ENCODE measurements at regions not wholly inside any gene's neighbourhood (a gene's known extent, or its start where the extent isn't known, plus 50 kb on each side); places are given as distances from the start of the nearest gene placed in this dataset.

GRCh38 chr20:37630166-37630565, 63.7 kb upstream of the CTNNBL1 start:
- TF ChIP-seq ISL1 (CRISPR knock-in tag; IDR thresholded peaks at IDR 0.05) = no peak
- TF ChIP-seq TSHZ2 (CRISPR knock-in tag; IDR thresholded peaks at IDR 0.05) = no peak
- no peak for TF ChIP-seq ZNF70 (CRISPR knock-in tag; IDR thresholded peaks at IDR 0.05)
- TF ChIP-seq CREB5 (CRISPR knock-in tag; IDR thresholded peaks at IDR 0.05; ENCODE audit: low read depth) = no peak
- no peak for TF ChIP-seq RARB (CRISPR knock-in tag; IDR thresholded peaks at IDR 0.05)
- no peak for TF ChIP-seq ZNF8 (CRISPR knock-in tag; IDR thresholded peaks at IDR 0.05)
- TF ChIP-seq ZC3H10 (CRISPR knock-in tag; IDR thresholded peaks at IDR 0.05) = no peak
- TF ChIP-seq ZFP30 (CRISPR knock-in tag; IDR thresholded peaks at IDR 0.05) = no peak
- no peak for TF ChIP-seq ZFP3 (CRISPR knock-in tag; IDR thresholded peaks at IDR 0.05)
- TF ChIP-seq BACH2 (CRISPR knock-in tag; IDR thresholded peaks at IDR 0.05; ENCODE audit: borderline replicate concordance) = no peak
- no peak for TF ChIP-seq PATZ1 (CRISPR knock-in tag; IDR thresholded peaks at IDR 0.05; ENCODE audit: borderline replicate concordance)
- no peak for TF ChIP-seq ESRRG (CRISPR knock-in tag; IDR thresholded peaks at IDR 0.05)
- TF ChIP-seq SNAI2 (CRISPR knock-in tag; IDR thresholded peaks at IDR 0.05) = no peak
